ENCODE measurements at regions not wholly inside any gene's neighbourhood (a gene's known extent, or its start where the extent isn't known, plus 50 kb on each side); places are given as distances from the start of the nearest gene placed in this dataset.

DNA sequence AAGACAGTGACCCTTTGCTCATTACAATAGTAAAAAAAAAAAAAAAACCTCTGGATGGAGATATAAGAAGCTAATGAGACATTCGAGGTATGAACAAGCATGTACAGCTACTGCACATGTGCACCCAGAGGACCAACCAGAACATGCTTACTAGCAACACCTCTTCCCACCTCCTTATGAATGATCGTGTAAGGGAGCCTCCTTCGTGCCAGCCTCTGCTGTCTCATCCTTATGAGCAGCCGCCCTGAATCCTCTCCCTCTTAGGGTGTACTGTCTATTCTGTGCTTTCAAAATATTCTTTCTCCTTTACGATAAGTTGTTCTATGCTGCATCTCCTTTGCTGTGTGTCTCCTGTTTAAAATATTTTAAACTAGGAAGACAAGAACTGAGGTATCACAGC, 91.4 kb upstream of the ACSL3 start:
- no peaks in the 10 kb centered on the region for H3K4me1 ChIP-seq (replicated peaks in 1 of 2)

DNA sequence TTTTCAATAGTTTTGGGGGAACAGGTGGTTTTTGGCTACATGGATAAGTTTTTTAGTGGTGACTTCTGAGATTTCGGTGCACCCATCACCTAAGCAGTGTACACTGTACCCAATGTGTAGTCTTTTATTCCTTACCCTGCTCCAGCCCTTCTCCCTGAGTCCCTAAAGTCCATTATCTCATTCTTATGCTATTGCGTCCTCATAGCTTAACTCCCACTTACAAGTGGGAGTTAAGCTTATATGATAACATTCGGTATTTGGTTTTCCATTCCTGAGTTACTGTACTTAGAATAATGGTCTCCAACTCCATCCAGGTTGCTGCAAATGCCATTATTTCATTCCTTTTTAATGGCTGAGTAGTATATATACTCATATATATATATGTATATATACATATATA, 90.9 kb upstream of the ACSL3 start:
- intact Hi-C loops (cut with DNase I): no loop called here
- DNase-seq: no peak
- Histone ChIP-seq H3K36me3 (replicated peaks in 1 of 2) (no peaks in the 10 kb centered on the region), H3K4me3 (no peak overlapping the region), H3K4me1 (replicated peaks in 1 of 2) (no peaks in the 10 kb centered on the region), H3K9me3 (replicated peaks in 1 of 3) (no peaks in the 10 kb centered on the region), H3K27me3 (no peaks in the 10 kb centered on the region), H3K27ac (no peak overlapping the region)
- TF ChIP-seq POLR2A (IDR thresholded peaks at IDR 0.05): no peak
- TF ChIP-seq, protein P1, sequence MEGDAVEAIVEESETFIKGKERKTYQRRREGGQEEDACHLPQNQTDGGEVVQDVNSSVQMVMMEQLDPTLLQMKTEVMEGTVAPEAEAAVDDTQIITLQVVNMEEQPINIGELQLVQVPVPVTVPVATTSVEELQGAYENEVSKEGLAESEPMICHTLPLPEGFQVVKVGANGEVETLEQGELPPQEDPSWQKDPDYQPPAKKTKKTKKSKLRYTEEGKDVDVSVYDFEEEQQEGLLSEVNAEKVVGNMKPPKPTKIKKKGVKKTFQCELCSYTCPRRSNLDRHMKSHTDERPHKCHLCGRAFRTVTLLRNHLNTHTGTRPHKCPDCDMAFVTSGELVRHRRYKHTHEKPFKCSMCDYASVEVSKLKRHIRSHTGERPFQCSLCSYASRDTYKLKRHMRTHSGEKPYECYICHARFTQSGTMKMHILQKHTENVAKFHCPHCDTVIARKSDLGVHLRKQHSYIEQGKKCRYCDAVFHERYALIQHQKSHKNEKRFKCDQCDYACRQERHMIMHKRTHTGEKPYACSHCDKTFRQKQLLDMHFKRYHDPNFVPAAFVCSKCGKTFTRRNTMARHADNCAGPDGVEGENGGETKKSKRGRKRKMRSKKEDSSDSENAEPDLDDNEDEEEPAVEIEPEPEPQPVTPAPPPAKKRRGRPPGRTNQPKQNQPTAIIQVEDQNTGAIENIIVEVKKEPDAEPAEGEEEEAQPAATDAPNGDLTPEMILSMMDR (IDR thresholded peaks at IDR 0.05): no peak
- WGBS, 4 donors: 77 to 91% (median 86%) methylated on average over 3 of the region's 3 CpGs

More for the DNA sequence above, 91.4 kb upstream of the ACSL3 start:
- Histone ChIP-seq H3K27ac (no peak overlapping the region), H3K36me3 (replicated peaks in 1 of 2) (no peaks in the 10 kb centered on the region), H3K9me3 (replicated peaks in 1 of 3) (no peaks in the 10 kb centered on the region), H3K27me3 (no peaks in the 10 kb centered on the region), H3K4me3 (no peak overlapping the region)
- DNase-seq: no peak
- no peak for TF ChIP-seq POLR2A (IDR thresholded peaks at IDR 0.05)
- TF ChIP-seq, protein P1 (IDR thresholded peaks at IDR 0.05): no peak
- WGBS, 4 donors: 73 to 75% (median 74%) methylated on average over 5 of the region's 5 CpGs
- intact Hi-C loops (cut with DNase I): no loop called here

DNA sequence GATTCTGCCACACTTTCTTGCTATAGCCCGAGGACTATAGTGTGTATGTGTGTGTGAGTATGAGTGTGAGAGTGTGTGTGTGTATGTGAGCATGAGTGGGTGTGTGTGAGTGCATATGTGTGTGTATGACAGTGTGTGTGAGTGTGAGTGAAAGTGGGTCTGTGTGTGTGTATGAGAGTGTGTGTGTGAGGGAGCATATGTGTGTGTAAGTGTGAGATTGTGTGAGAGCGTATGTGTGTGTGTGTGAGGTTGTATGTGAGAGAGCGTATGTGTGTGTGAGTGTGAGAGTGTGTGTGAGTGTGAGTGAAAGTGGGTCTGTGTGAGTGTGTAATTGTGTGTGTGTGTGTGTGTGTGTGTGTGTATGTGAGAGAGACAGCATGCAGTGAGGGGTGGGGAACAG, 89.0 kb upstream of the ACSL3 start:
- H3K27me3 ChIP-seq: no peaks in the 10 kb centered on the region
- 82 to 94% (median 91%) methylated on average over 3 of the region's 3 CpGs for WGBS, 4 donors
- no peaks in the 10 kb centered on the region for H3K4me1 ChIP-seq (replicated peaks in 1 of 2)
- no peaks in the 10 kb centered on the region for H3K9me3 ChIP-seq (replicated peaks in 1 of 3)
- no peak overlapping the region for H3K4me3 ChIP-seq
- intact Hi-C loops (cut with DNase I): no loop called here
- TF ChIP-seq POLR2A (IDR thresholded peaks at IDR 0.05): no peak
- TF ChIP-seq, protein P1 (IDR thresholded peaks at IDR 0.05): no peak
- no peak for DNase-seq
- no peak overlapping the region for H3K27ac ChIP-seq
- no peaks in the 10 kb centered on the region for H3K36me3 ChIP-seq (replicated peaks in 1 of 2)

DNA sequence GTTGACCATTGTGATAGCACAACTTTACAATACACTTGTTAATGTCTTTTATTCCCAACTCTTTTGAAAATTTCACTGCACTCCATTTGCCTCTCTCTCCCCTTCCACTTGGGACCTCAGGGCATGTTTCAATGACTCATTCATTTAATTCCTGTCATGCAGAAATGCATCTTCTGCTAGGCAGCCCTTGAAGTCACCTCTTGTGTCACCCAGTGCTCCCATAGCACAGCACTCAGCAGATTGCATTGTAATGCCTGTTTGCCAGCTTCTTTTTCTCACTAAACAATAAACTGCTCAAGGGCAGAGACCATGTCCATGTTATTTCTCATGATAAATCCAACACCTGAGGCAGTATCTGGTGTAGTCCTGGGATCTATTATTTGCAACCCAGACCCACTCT, 85.9 kb upstream of the ACSL3 start:
- no peak overlapping the region for H3K27ac ChIP-seq
- no peaks in the 10 kb centered on the region for H3K4me1 ChIP-seq (replicated peaks in 1 of 2)
- no peaks in the 10 kb centered on the region for H3K27me3 ChIP-seq
- intact Hi-C loops (cut with DNase I): no loop called here
- no peaks in the 10 kb centered on the region for H3K9me3 ChIP-seq (replicated peaks in 1 of 3)
- no peaks in the 10 kb centered on the region for H3K36me3 ChIP-seq (replicated peaks in 1 of 2)
- no peak for DNase-seq
- H3K4me3 ChIP-seq: no peak overlapping the region
- TF ChIP-seq, protein P1 (IDR thresholded peaks at IDR 0.05): no peak
- no peak for TF ChIP-seq POLR2A (IDR thresholded peaks at IDR 0.05)

All from adrenal gland (tissue), 9 donors.